Pancreas (tissue), 10 donors: ENCODE measurements at regions not wholly inside any gene's neighbourhood (a gene's known extent, or its start where the extent isn't known, plus 50 kb on each side); places are given as distances from the start of the nearest gene placed in this dataset.
"Not testable (repeated sequence)": the region's sequence is repeated elsewhere in the genome, so short reads cannot be mapped to it uniquely, and the experiment has no call there.

Source experiments
- ATAC-seq, 4 donors: fragments of 200-7000 bp; cut with Tn5 transposase; one replicate each; pipeline versions ENCODE4 v1.8.0 to v1.9.1; 2020; ENCODE audit warnings: mild to moderate bottlenecking in 4 of 4, moderate library complexity in 4 of 4
- DNase-seq, 6 donors: peaks; one replicate each; pipeline ENCODE4 v3.0.0-alpha.2; 2020
- FAIRE-seq: peaks from 2 replicates; lab custom pipeline; 2012; peaks lifted over from hg19 to GRCh38; lab: Jason Lieb, UNC
- H3K27ac ChIP-seq, 4 donors: fragments of 200-600 bp; sonication (generic); 1 replicate in 3 of 4; 2 replicates in 1 of 4; pipeline versions ENCODE4 v1.5.0 to v1.8.0; 2020
- H3K27me3 ChIP-seq, 4 donors: fragments of 200-600 bp; one replicate each; pipeline ENCODE4 v1.8.0; 2021
- H3K36me3 ChIP-seq, 3 donors: fragments of 200-600 bp; sonication (generic) in 1 of 3; one replicate each; pipeline versions ENCODE4 v1.5.0 to v1.8.0; 2020 to 2021
- H3K4me1 ChIP-seq, 3 donors: fragments of 200-600 bp; one replicate each; pipeline ENCODE4 v1.8.0; 2021
- H3K4me3 ChIP-seq, 4 donors: fragments of 200-600 bp; sonication (generic) in 2 of 4; one replicate each; pipeline versions ENCODE4 v1.5.0 to v1.8.0; 2020 to 2021
- H3K9me3 ChIP-seq, 4 donors: fragments of 200-600 bp; one replicate each; pipeline ENCODE4 v1.8.0; 2021
- CTCF ChIP-seq, 4 donors: fragments of 200-600 bp; sonication (generic) in 3 of 4; IDR thresholded peaks; one replicate each; pipeline versions ENCODE4 v1.5.0 to v1.8.0; 2021; ENCODE audit warnings: antibody characterized with exemption in 4 of 4
- WGBS, 2 donors: extraction: QIAGEN DNeasy Blood & Tissue Kit; methylation state at CpG; one replicate each; pipeline ENCODE4 v1.1.7; 2013; 5-methylcytosine and 5-hydroxymethylcytosine counted together
- intact Hi-C, 3 donors: fragments of 100-400 bp; cut with DNase I; formaldehyde crosslinking; loops; one replicate each; pipeline versions ENCODE4 v1.11.1 to v1.14.2; 2022
- donor health status: healthy with polysubstance abuse.
- donor health status: DM: no; HTN: no; CAD: no; lungs with moderate emphysema.
- donor health status: DM: no; HTN: no; CAD: no.
- donor health status: control.
- donor health status: control.
- donor health status: Bipolar disorder and iron deficiency.
- donor health status: DM: yes; HTN: yes; CAD: no.
- donor health status: DM: no; HTN: no; CAD: no.
- donor health status: DM: no; HTN: no; CAD: no.
- donor health status: DM: yes; HTN: yes; CAD: no.

GRCh38 chr3:164360738-164361406 lies 717.4 kb downstream of the SI start:
- 78 to 79% methylated on average over 9 of the region's 9 CpGs for WGBS, 2 donors
- H3K4me3 ChIP-seq: no peak overlapping the region

GRCh38 chr3:164360078-164360578 lies 718.2 kb downstream of the SI start:
- WGBS, 2 donors: 80 to 87% methylated on average over 10 of the region's 10 CpGs
- intact Hi-C loops: no loop called here
- FAIRE-seq (no peak), DNase-seq (no peak), ATAC-seq (no peak)
- Histone ChIP-seq H3K27me3 (no peaks in the 10 kb centered on the region), H3K9me3 (no peaks in the 10 kb centered on the region), H3K4me3 (no peak overlapping the region), H3K4me1 (no peaks in the 10 kb centered on the region), H3K27ac (no peak overlapping the region), H3K36me3 (no peaks in the 10 kb centered on the region)
- TF ChIP-seq CTCF (IDR thresholded peaks at IDR 0.05): no peak

More at GRCh38 chr3:164360738-164361406, 717.4 kb downstream of the SI start:
- intact Hi-C loops: no loop called here
- H3K27me3 ChIP-seq: no peaks in the 10 kb centered on the region
- DNase-seq (no peak), ATAC-seq (no peak), FAIRE-seq (no peak)
- no peaks in the 10 kb centered on the region for H3K36me3 ChIP-seq
- H3K27ac ChIP-seq: no peak overlapping the region
- no peaks in the 10 kb centered on the region for H3K4me1 ChIP-seq
- H3K9me3 ChIP-seq: no peaks in the 10 kb centered on the region
- no peak for TF ChIP-seq CTCF (IDR thresholded peaks at IDR 0.05)

GRCh38 chr3:164352991-164353390 lies 725.3 kb downstream of the SI start:
- TF ChIP-seq CTCF (IDR thresholded peaks at IDR 0.05): no peak
- H3K27ac ChIP-seq: no peak overlapping the region
- no peaks in the 10 kb centered on the region for H3K27me3 ChIP-seq
- H3K9me3 ChIP-seq: no peaks in the 10 kb centered on the region
- no peaks in the 10 kb centered on the region for H3K36me3 ChIP-seq
- no peak overlapping the region for H3K4me3 ChIP-seq
- no peak for ATAC-seq
- no peak for DNase-seq
- intact Hi-C loops: no loop called here
- no peaks in the 10 kb centered on the region for H3K4me1 ChIP-seq
- no peak for FAIRE-seq

GRCh38 chr3:164351131-164351530 lies 727.2 kb downstream of the SI start:
- H3K27me3 ChIP-seq: no peaks in the 10 kb centered on the region
- no peaks in the 10 kb centered on the region for H3K36me3 ChIP-seq
- no peaks in the 10 kb centered on the region for H3K4me1 ChIP-seq
- intact Hi-C loops: no loop called here
- no peak overlapping the region for H3K27ac ChIP-seq
- FAIRE-seq: no peak
- no peak for ATAC-seq
- no peak overlapping the region for H3K4me3 ChIP-seq
- TF ChIP-seq CTCF (IDR thresholded peaks at IDR 0.05): no peak
- H3K9me3 ChIP-seq: no peaks in the 10 kb centered on the region
- DNase-seq: no peak

GRCh38 chr3:164342206-164342605 lies 736.1 kb downstream of the SI start:
- DNase-seq, H3K27ac ChIP-seq, H3K9me3 ChIP-seq, ATAC-seq, H3K4me1 ChIP-seq, H3K36me3 ChIP-seq, H3K4me3 ChIP-seq, H3K27me3 ChIP-seq, FAIRE-seq, intact Hi-C loops: not testable (repeated sequence)
- WGBS, 2 donors: 78 to 83% methylated on average over 5 of the region's 5 CpGs
